ENCODE measurements at regions not wholly inside any gene's neighbourhood (a gene's known extent, or its start where the extent isn't known, plus 50 kb on each side); places are given as distances from the start of the nearest gene placed in this dataset.

GRCh38 chr2:79452651-79453050 is 60.2 kb upstream of the CTNNA2 start:
- no peak for TF ChIP-seq JUN (IDR thresholded peaks at IDR 0.05; ENCODE audit: low read depth, low read length)
- no peak for TF ChIP-seq HDAC2 (IDR thresholded peaks at IDR 0.05; ENCODE audit: borderline replicate concordance in 1 of 2, low read depth in 2 of 2, low read length in 2 of 2)
- TF ChIP-seq CBX8 (IDR thresholded peaks at IDR 0.05; ENCODE audit: borderline replicate concordance, low read depth, low read length) = no peak
- H4K5ac ChIP-seq (ENCODE audit: insufficient read length, low read depth, low read length) = no peak overlapping the region
- H3K56ac ChIP-seq (replicated peaks; ENCODE audit: insufficient read length, low read depth, low read length) = no peak overlapping the region
- H3K27me3 ChIP-seq (replicated peaks in 1 of 4; ENCODE audit: control insufficient read depth in 3 of 4, extremely low read depth in 1 of 4, insufficient read depth in 3 of 4, low read length in 3 of 4) = no peaks in the 10 kb centered on the region
- FAIRE-seq = no peak
- no peak overlapping the region for H3K18ac ChIP-seq (ENCODE audit: extremely low read depth, low read length)
- H2BK12ac ChIP-seq (ENCODE audit: low read depth, low read length) = no peak overlapping the region
- no peak overlapping the region for H4K8ac ChIP-seq (ENCODE audit: extremely low read depth, insufficient read depth, low read length)
- no peaks in the 10 kb centered on the region for H3K79me1 ChIP-seq (ENCODE audit: low read depth, low read length)
- H2AK5ac ChIP-seq (ENCODE audit: low read depth, low read length) = no peak overlapping the region
- no peak overlapping the region for H3K23ac ChIP-seq (ENCODE audit: insufficient read length)
- ChIA-PET POLR2A (ENCODE audit: partially characterized antibody) (no interaction called here), CTCF (ENCODE audit: partially characterized antibody) (interaction anchor here (0.6 kb wide), 1 partner anchor 89 kb away, joined by 3 read pairs; no protein-coding TSS in a partner anchor)
- WGBS, 2 experiments (ENCODE audit: extremely low coverage in 1 of 2, insufficient coverage in 1 of 2, insufficient read length in 1 of 2, insufficient replicate concordance in 2 of 2, low coverage in 1 of 2, low lambda C conversion rate in 2 of 2, missing lambda C conversion rate in 1 of 2) = 85% methylated on average over 1 of the region's 1 CpG; no CpG with 5 or more reads in 1 of the 2 experiments
- no peak overlapping the region for H3K9ac ChIP-seq (replicated peaks in 1 of 4; ENCODE audit: extremely low read depth in 1 of 4, low read depth in 3 of 4, low read length in 3 of 4)
- H3K9me3 ChIP-seq (ENCODE audit: insufficient read depth in 2 of 2, low read depth in 1 of 2, low read length in 1 of 2) = no peaks in the 10 kb centered on the region
- no peak overlapping the region for H2AFZ ChIP-seq (ENCODE audit: low read length)
- no peak overlapping the region for H2BK20ac ChIP-seq (ENCODE audit: low read length)
- H2BK5ac ChIP-seq (ENCODE audit: low read depth, low read length) = no peak overlapping the region
- H3K36me3 ChIP-seq (ENCODE audit: control insufficient read depth in 2 of 4, insufficient read depth in 4 of 4, low read length in 3 of 4) = no peaks in the 10 kb centered on the region
- DNase-seq (ENCODE audit: low read depth in 1 of 2, low spot score in 2 of 2) = no peak
- no peak overlapping the region for H2BK120ac ChIP-seq (replicated peaks; ENCODE audit: low read depth, low read length)
- H4K91ac ChIP-seq (replicated peaks; ENCODE audit: insufficient read length, low read length) = no peak overlapping the region
- no peak overlapping the region for H2BK15ac ChIP-seq (ENCODE audit: low read length)
- no peak overlapping the region for H3K14ac ChIP-seq (ENCODE audit: insufficient read length)
- no peaks in the 10 kb centered on the region for H3K79me2 ChIP-seq (ENCODE audit: control insufficient read depth in 1 of 2, insufficient read depth in 2 of 2, low read length in 2 of 2)
- no peak overlapping the region for H3K4me2 ChIP-seq (ENCODE audit: insufficient read depth in 1 of 2, low read depth in 2 of 2, low read length in 2 of 2)
- no peaks in the 10 kb centered on the region for H3K23me2 ChIP-seq (ENCODE audit: low read depth, low read length)
- peaks cover 0 to 3% (median 2%) of the 10 kb centered on the region in 4 experiments; a peak in 3 of 7 replicates for H3K4me1 ChIP-seq (replicated peaks in 1 of 4; ENCODE audit: control insufficient read depth in 3 of 4, insufficient read depth in 4 of 4, low read length in 3 of 4)
- no peaks in the 10 kb centered on the region for H4K20me1 ChIP-seq (replicated peaks in 1 of 2; ENCODE audit: control insufficient read depth in 1 of 2, insufficient read depth in 2 of 2, low read length in 2 of 2)
- no peak overlapping the region for H3K4me3 ChIP-seq (ENCODE audit: extremely low read depth in 1 of 4, insufficient read depth in 2 of 4, low read depth in 3 of 4, low read length in 4 of 4)
- H3K4ac ChIP-seq (replicated peaks; ENCODE audit: insufficient read length, low read depth, low read length) = no peak overlapping the region
- H3K27ac ChIP-seq (ENCODE audit: low read depth, low read length) = no peak overlapping the region

All from H1 (cell line).